GM12878 (cell line): ENCODE measurements at regions not wholly inside any gene's neighbourhood (a gene's known extent, or its start where the extent isn't known, plus 50 kb on each side); places are given as distances from the start of the nearest gene placed in this dataset.

Experiments
- ATAC-seq: fragments of 200-7000 bp; cut with Tn5 transposase; 3 replicates; pipeline ENCODE4 v1.9.1; 2020; ENCODE audit warnings: mild to moderate bottlenecking, moderate library complexity
- BruUV-seq: library from RNA; stranded (reverse); fragments of 400-500 nt; replicated peaks from 2 replicates; lab custom pipeline; 2021; lab: Mats Ljungman, UMichigan
- CTCF ChIA-PET: fragments of 300-600 bp; sonication (Branson Sonifier 250); formaldehyde crosslinking; extraction: SDS; loops from one replicate; lab custom pipeline; 2021; ENCODE audit warnings: inconsistent platforms; lab: Yijun Ruan, JAX
- POLR2A ChIA-PET: fragments of 350-600 bp; formaldehyde crosslinking; extraction: SDS; loops from one replicate; lab custom pipeline; 2021; ENCODE audit warnings: inconsistent platforms; lab: Charles Lee
- RAD21 ChIA-PET: fragments of 300-600 bp; sonication (Branson Sonifier 250); formaldehyde crosslinking; loops from one replicate; lab custom pipeline; 2023; ENCODE audit warnings: antibody characterized with exemption; ENCODE audit not compliant: unreplicated experiment; lab: Charles Lee
- SMC1A ChIA-PET: fragments of 300-600 bp; sonication (Branson Sonifier 250); formaldehyde crosslinking; loops from one replicate; lab custom pipeline; 2023; ENCODE audit not compliant: unreplicated experiment, uncharacterized antibody; lab: Charles Lee
- DNase-seq: peaks from one replicate; pipeline ENCODE4 v3.0.0-alpha.2; 2011; ENCODE audit warnings: low read depth, low spot score
- FAIRE-seq: peaks from 3 replicates; lab custom pipeline; 2011; peaks lifted over from hg19 to GRCh38; lab: Jason Lieb, UNC
- H2AFZ ChIP-seq: 2 replicates; pipeline ENCODE4 v1.6.0; 2011; ENCODE audit warnings: low read depth, low read length, control low read depth; ENCODE audit not compliant: control insufficient read depth
- H3K27ac ChIP-seq: 2 replicates; pipeline ENCODE4 v1.5.1; 2011; ENCODE audit warnings: control low read depth; ENCODE audit not compliant: control insufficient read depth, insufficient read depth
- H3K27me3 ChIP-seq, 2 experiments: replicated peaks in 1 of 2; 2 replicates each; pipeline versions ENCODE4 v1.6.0 to v1.6.1; 2011; ENCODE audit warnings: low read length in 1 of 2; ENCODE audit not compliant: control insufficient read depth in 2 of 2, insufficient read depth in 2 of 2
- H3K36me3 ChIP-seq, 2 experiments: 2 replicates each; pipeline ENCODE4 v1.5.1; 2011; ENCODE audit warnings: low read length in 1 of 2; ENCODE audit not compliant: control insufficient read depth in 2 of 2, insufficient read depth in 2 of 2
- H3K4me1 ChIP-seq: 2 replicates; pipeline ENCODE4 v1.6.1; 2011; ENCODE audit warnings: mild to moderate bottlenecking, low read length, moderate library complexity, mixed read lengths; ENCODE audit not compliant: control insufficient read depth, insufficient read depth
- H3K4me2 ChIP-seq: 2 replicates; pipeline ENCODE4 v1.6.0; 2011; ENCODE audit warnings: control low read depth; ENCODE audit not compliant: control insufficient read depth, insufficient read depth
- H3K4me3 ChIP-seq: fragments of 200-600 bp; sonication (generic); 2 replicates; pipeline ENCODE4 v1.5.1; 2016
- H3K79me2 ChIP-seq: 2 replicates; pipeline ENCODE4 v1.6.0; 2011; ENCODE audit warnings: low read length; ENCODE audit not compliant: control insufficient read depth, insufficient read depth
- H3K9ac ChIP-seq: 2 replicates; pipeline ENCODE4 v1.8.0; 2011; ENCODE audit warnings: low read length, control low read depth, mixed read lengths; ENCODE audit not compliant: control insufficient read depth, insufficient read depth
- H3K9me3 ChIP-seq: replicated peaks from 3 replicates; pipeline ENCODE4 v1.5.1; 2011; ENCODE audit warnings: mild to moderate bottlenecking, low read length; ENCODE audit not compliant: control insufficient read depth, insufficient read depth
- H4K20me1 ChIP-seq: 2 replicates; pipeline ENCODE4 v1.6.0; 2011; ENCODE audit not compliant: control insufficient read depth, insufficient read depth
- CREM ChIP-seq: IDR thresholded peaks from 2 replicates; pipeline ENCODE4 v1.6.1; 2014; ENCODE audit warnings: antibody characterized with exemption, low read depth
- EZH2 ChIP-seq: IDR thresholded peaks from 2 replicates; pipeline ENCODE4 v1.6.1; 2012; ENCODE audit warnings: low read depth, mild to moderate bottlenecking, control low read depth, inconsistent platforms, low read length, borderline replicate concordance; ENCODE audit not compliant: control insufficient read depth
- HDAC2 ChIP-seq: fragments of 200-600 bp; sonication (generic); IDR thresholded peaks from 2 replicates; pipeline ENCODE4 v1.6.1; 2017
- RUNX3 ChIP-seq: IDR thresholded peaks from 2 replicates; pipeline ENCODE4 v1.6.1; 2012; ENCODE audit warnings: low read length, inconsistent platforms
- TCF3 ChIP-seq: IDR thresholded peaks from 2 replicates; pipeline ENCODE4 v1.6.1; 2012; ENCODE audit warnings: low read depth, mild to moderate bottlenecking, low read length, borderline replicate concordance; ENCODE audit not compliant: insufficient read depth
- WGBS: methylation state at CpG from one replicate; pipeline ENCODE4 v1.1.6; 2016; ENCODE audit warnings: low lambda C conversion rate; ENCODE audit not compliant: insufficient replicate concordance, insufficient coverage; ENCODE audit errors: missing lambda C conversion rate; 5-methylcytosine and 5-hydroxymethylcytosine counted together
- in situ Hi-C: fragments of 300-500 bp; cut with MboI; formaldehyde crosslinking; loops from 9 replicates; pipeline ENCODE4 v1.14.3; 2018; ENCODE audit warnings: mixed read lengths
- intact Hi-C: fragments of 100-400 bp; cut with micrococcal nuclease; formaldehyde crosslinking; loops from one replicate; pipeline ENCODE4 v1.14.2; 2022; ENCODE audit not compliant: unreplicated experiment
- TF ChIP-seq, protein P1 (sequence below): fragments of 450-650 bp; IDR thresholded peaks from 2 replicates; pipeline ENCODE4 v1.6.1; 2016; ENCODE audit warnings: mild to moderate bottlenecking
- TF ChIP-seq, protein P2 (sequence below): fragments of 450-650 bp; IDR thresholded peaks from 2 replicates; pipeline ENCODE4 v1.6.1; 2018; ENCODE audit warnings: borderline replicate concordance, mild to moderate bottlenecking; ENCODE audit not compliant: partially characterized antibody

DNA sequence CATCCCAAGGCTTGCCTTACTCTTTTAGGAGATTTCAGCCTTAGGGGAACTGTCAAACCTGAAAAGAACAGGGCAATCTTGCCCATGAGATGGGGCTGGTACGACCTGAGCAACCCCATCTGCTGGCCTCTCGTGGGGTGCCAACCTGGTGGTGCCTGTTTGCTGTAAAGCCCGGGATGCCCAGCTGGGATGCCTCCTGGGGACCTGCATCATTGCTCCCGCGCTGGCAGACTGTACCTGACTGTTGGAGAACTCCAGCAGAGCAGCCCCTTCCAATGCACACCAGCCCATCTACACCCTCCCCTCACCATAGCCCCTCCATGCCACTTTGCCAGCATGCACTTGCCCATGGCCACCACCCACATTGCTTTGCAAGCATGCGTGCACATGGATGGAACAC lies 335.7 kb downstream of the RPS29 start:
- no TSS peak for BruUV-seq
- CTCF ChIA-PET = no interaction called here

More for the DNA sequence above, 335.7 kb downstream of the RPS29 start:
- ATAC-seq (no peak), DNase-seq (no peak), FAIRE-seq (no peak)
- Histone ChIP-seq H3K79me2 (no peaks in the 10 kb centered on the region), H3K9me3 (no peaks in the 10 kb centered on the region), H3K4me1 (no peaks in the 10 kb centered on the region), H4K20me1 (no peaks in the 10 kb centered on the region), H3K27me3 (no peaks in the 10 kb centered on the region), H3K4me2 (no peak overlapping the region), H3K27ac (no peak overlapping the region), H3K4me3 (no peak overlapping the region), H3K9ac (no peak overlapping the region), H2AFZ (no peak overlapping the region), H3K36me3 (no peaks in the 10 kb centered on the region)
- SMC1A ChIA-PET = no interaction called here
- RAD21 ChIA-PET = no interaction called here
- POLR2A ChIA-PET = no interaction called here
- 15% methylated on average over 6 of the region's 6 CpGs for WGBS
- TF ChIP-seq RUNX3 (no peak), TCF3 (no peak), CREM (no peak), EZH2 (no peak), HDAC2 (no peak)
- TF ChIP-seq, protein P1, sequence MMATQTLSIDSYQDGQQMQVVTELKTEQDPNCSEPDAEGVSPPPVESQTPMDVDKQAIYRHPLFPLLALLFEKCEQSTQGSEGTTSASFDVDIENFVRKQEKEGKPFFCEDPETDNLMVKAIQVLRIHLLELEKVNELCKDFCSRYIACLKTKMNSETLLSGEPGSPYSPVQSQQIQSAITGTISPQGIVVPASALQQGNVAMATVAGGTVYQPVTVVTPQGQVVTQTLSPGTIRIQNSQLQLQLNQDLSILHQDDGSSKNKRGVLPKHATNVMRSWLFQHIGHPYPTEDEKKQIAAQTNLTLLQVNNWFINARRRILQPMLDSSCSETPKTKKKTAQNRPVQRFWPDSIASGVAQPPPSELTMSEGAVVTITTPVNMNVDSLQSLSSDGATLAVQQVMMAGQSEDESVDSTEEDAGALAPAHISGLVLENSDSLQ = no peak
- TF ChIP-seq, protein P2, sequence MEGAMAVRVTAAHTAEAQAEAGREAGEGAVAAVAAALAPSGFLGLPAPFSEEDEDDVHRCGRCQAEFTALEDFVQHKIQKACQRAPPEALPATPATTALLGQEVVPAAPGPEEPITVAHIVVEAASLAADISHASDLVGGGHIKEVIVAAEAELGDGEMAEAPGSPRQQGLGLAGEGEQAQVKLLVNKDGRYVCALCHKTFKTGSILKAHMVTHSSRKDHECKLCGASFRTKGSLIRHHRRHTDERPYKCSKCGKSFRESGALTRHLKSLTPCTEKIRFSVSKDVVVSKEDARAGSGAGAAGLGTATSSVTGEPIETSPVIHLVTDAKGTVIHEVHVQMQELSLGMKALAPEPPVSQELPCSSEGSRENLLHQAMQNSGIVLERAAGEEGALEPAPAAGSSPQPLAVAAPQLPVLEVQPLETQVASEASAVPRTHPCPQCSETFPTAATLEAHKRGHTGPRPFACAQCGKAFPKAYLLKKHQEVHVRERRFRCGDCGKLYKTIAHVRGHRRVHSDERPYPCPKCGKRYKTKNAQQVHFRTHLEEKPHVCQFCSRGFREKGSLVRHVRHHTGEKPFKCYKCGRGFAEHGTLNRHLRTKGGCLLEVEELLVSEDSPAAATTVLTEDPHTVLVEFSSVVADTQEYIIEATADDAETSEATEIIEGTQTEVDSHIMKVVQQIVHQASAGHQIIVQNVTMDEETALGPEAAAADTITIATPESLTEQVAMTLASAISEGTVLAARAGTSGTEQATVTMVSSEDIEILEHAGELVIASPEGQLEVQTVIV = no peak
- in situ Hi-C loops (no loop called here), intact Hi-C loops (no loop called here)
